Pancreas (tissue), 10 donors: ENCODE measurements at regions not wholly inside any gene's neighbourhood (a gene's known extent, or its start where the extent isn't known, plus 50 kb on each side); places are given as distances from the start of the nearest gene placed in this dataset.
A peak's percentile ranks its signal among the peaks of the same experiment; 100 is the strongest.

Experiments
- ATAC-seq, 4 donors: fragments of 200-7000 bp; cut with Tn5 transposase; one replicate each; pipeline versions ENCODE4 v1.8.0 to v1.9.1; 2020; ENCODE audit warnings: mild to moderate bottlenecking in 4 of 4, moderate library complexity in 4 of 4
- DNase-seq, 6 donors: peaks; one replicate each; pipeline ENCODE4 v3.0.0-alpha.2; 2020
- FAIRE-seq: peaks from 2 replicates; lab custom pipeline; 2012; peaks lifted over from hg19 to GRCh38; lab: Jason Lieb, UNC
- H3K27ac ChIP-seq, 4 donors: fragments of 200-600 bp; sonication (generic); 1 replicate in 3 of 4; 2 replicates in 1 of 4; pipeline versions ENCODE4 v1.5.0 to v1.8.0; 2020
- H3K27me3 ChIP-seq, 4 donors: fragments of 200-600 bp; one replicate each; pipeline ENCODE4 v1.8.0; 2021
- H3K36me3 ChIP-seq, 3 donors: fragments of 200-600 bp; sonication (generic) in 1 of 3; one replicate each; pipeline versions ENCODE4 v1.5.0 to v1.8.0; 2020 to 2021
- H3K4me1 ChIP-seq, 3 donors: fragments of 200-600 bp; one replicate each; pipeline ENCODE4 v1.8.0; 2021
- H3K4me3 ChIP-seq, 4 donors: fragments of 200-600 bp; sonication (generic) in 2 of 4; one replicate each; pipeline versions ENCODE4 v1.5.0 to v1.8.0; 2020 to 2021
- H3K9me3 ChIP-seq, 4 donors: fragments of 200-600 bp; one replicate each; pipeline ENCODE4 v1.8.0; 2021
- CTCF ChIP-seq, 4 donors: fragments of 200-600 bp; sonication (generic) in 3 of 4; IDR thresholded peaks; one replicate each; pipeline versions ENCODE4 v1.5.0 to v1.8.0; 2021; ENCODE audit warnings: antibody characterized with exemption in 4 of 4
- WGBS, 2 donors: extraction: QIAGEN DNeasy Blood & Tissue Kit; methylation state at CpG; one replicate each; pipeline ENCODE4 v1.1.7; 2013; 5-methylcytosine and 5-hydroxymethylcytosine counted together
- intact Hi-C, 3 donors: fragments of 100-400 bp; cut with DNase I; formaldehyde crosslinking; loops; one replicate each; pipeline versions ENCODE4 v1.11.1 to v1.14.2; 2022
- donor health status: healthy with polysubstance abuse.
- donor health status: DM: no; HTN: no; CAD: no; lungs with moderate emphysema.
- donor health status: DM: no; HTN: no; CAD: no.
- donor health status: control.
- donor health status: control.
- donor health status: Bipolar disorder and iron deficiency.
- donor health status: DM: yes; HTN: yes; CAD: no.
- donor health status: DM: no; HTN: no; CAD: no.
- donor health status: DM: no; HTN: no; CAD: no.
- donor health status: DM: yes; HTN: yes; CAD: no.

- DNase-seq (no peak), ATAC-seq (no peak), FAIRE-seq (no peak)
- H3K27me3 ChIP-seq = peaks cover 0 to 3% (median 0%) of the 10 kb centered on the region in 4 donors
- H3K9me3 ChIP-seq = no peaks in the 10 kb centered on the region
- intact Hi-C loops = no loop called here
- H3K27ac ChIP-seq = no peak overlapping the region
- no peaks in the 10 kb centered on the region for H3K4me1 ChIP-seq
- TF ChIP-seq CTCF (IDR thresholded peaks at IDR 0.05) = no peak
- WGBS, 2 donors = 81 to 84% methylated on average over 3 of the region's 3 CpGs
- H3K4me3 ChIP-seq = no peak overlapping the region
- no peaks in the 10 kb centered on the region for H3K36me3 ChIP-seq
Measured at GRCh38 chr7:26554952-26555351, 263.3 kb downstream of the SNX10 start.

- no peak for DNase-seq
- Histone ChIP-seq H3K4me3 (no peak overlapping the region), H3K4me1 (no peaks in the 10 kb centered on the region), H3K27me3 (peaks cover 0 to 3% (median 0%) of the 10 kb centered on the region in 4 donors), H3K27ac (no peak overlapping the region), H3K9me3 (no peaks in the 10 kb centered on the region), H3K36me3 (no peaks in the 10 kb centered on the region)
- FAIRE-seq = no peak
- peak in 1 of 4 donors; percentile 24 for ATAC-seq
- TF ChIP-seq CTCF (IDR thresholded peaks at IDR 0.05) = no peak
- intact Hi-C loops = no loop called here
- WGBS, 2 donors = 43 to 45% methylated on average over 12 of the region's 12 CpGs
Measured at GRCh38 chr7:26556061-26556881, 264.6 kb downstream of the SNX10 start.

- Histone ChIP-seq H3K27me3 (peaks cover 0 to under 1% (median 0%) of the 10 kb centered on the region in 4 donors), H3K4me1 (no peaks in the 10 kb centered on the region), H3K27ac (no peak overlapping the region), H3K9me3 (no peaks in the 10 kb centered on the region), H3K4me3 (no peak overlapping the region), H3K36me3 (no peaks in the 10 kb centered on the region)
- ATAC-seq = no peak
- intact Hi-C loops = no loop called here
- no peak for TF ChIP-seq CTCF (IDR thresholded peaks at IDR 0.05)
- WGBS, 2 donors = 66 to 69% methylated on average over 5 of the region's 5 CpGs
- FAIRE-seq = no peak
- DNase-seq = no peak
Measured at GRCh38 chr7:26560526-26561256, 269.0 kb downstream of the SNX10 start.

- intact Hi-C loops = no loop called here
- no peak overlapping the region for H3K4me3 ChIP-seq
- H3K36me3 ChIP-seq = no peaks in the 10 kb centered on the region
- no peak for FAIRE-seq
- no peak for ATAC-seq
- no peaks in the 10 kb centered on the region for H3K4me1 ChIP-seq
- no peaks in the 10 kb centered on the region for H3K9me3 ChIP-seq
- H3K27ac ChIP-seq = no peak overlapping the region
- 66 to 71% methylated on average over 3 of the region's 3 CpGs for WGBS, 2 donors
- H3K27me3 ChIP-seq = no peaks in the 10 kb centered on the region
- TF ChIP-seq CTCF (IDR thresholded peaks at IDR 0.05) = no peak
- DNase-seq = no peak
Measured at GRCh38 chr7:26562841-26563240, 271.2 kb downstream of the SNX10 start.
